HG03280 (cell line): ENCODE measurements at regions not wholly inside any gene's neighbourhood (a gene's known extent, or its start where the extent isn't known, plus 50 kb on each side); places are given as distances from the start of the nearest gene placed in this dataset.
"Not testable (repeated sequence)": the region's sequence is repeated elsewhere in the genome, so short reads cannot be mapped to it uniquely, and the experiment has no call there.

Source experiments
- ATAC-seq: cut with Tn5 transposase; IDR thresholded peaks from one replicate; pipeline ENCODE4 v1.9.1; 2021; ENCODE audit warnings: mild to moderate bottlenecking, moderate library complexity; ENCODE audit not compliant: unreplicated experiment

GRCh38 chr14:53378142-53378541, 225.0 kb upstream of the DDHD1 start:
- ATAC-seq = no peak

DNA sequence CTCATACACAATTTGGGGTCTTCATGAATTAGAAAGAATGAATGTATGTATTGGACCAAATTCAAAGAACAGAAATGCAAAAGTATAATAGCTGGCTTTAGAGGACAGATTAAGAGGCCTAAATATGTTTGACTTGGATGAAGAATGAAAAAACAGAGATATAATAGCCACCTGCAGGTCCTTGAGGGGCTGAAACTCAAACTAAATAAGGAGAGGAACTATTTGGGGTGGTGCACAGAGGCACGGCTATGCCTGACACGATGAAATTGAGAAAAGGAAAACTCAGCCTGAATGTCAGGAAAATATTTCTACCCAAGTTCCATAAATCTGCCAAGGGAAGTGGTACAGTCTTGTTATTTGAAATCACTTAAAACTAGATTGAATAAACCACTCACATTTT, 222.9 kb upstream of the DDHD1 start:
- ATAC-seq = no peak

GRCh38 chr14:53375599-53375998, 222.5 kb upstream of the DDHD1 start:
- no peak for ATAC-seq

GRCh38 chr14:53368711-53369201, 215.6 kb upstream of the DDHD1 start:
- no peak for ATAC-seq

DNA sequence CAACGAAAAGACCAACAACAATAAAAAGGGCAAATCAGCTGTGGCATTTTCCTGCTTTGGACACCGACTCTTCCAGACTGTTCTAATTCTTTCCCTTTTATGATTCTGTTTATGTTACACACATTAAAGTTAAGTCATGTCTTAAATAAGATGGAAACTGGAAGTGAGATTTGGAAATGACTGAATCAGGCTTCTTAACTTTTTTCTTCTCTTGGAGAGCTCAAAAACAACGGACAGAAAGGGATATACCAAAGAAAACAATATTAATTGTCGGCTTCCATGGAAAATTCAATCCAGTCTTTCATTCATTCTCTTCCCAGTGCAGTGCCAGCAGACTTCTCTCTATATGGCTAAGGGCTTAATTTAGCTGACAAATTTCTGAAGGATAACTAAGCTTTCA, 214.9 kb upstream of the DDHD1 start:
- no peak for ATAC-seq

- ATAC-seq = no peak
Measured at GRCh38 chr14:53367644-53368026, 214.5 kb upstream of the DDHD1 start.

DNA sequence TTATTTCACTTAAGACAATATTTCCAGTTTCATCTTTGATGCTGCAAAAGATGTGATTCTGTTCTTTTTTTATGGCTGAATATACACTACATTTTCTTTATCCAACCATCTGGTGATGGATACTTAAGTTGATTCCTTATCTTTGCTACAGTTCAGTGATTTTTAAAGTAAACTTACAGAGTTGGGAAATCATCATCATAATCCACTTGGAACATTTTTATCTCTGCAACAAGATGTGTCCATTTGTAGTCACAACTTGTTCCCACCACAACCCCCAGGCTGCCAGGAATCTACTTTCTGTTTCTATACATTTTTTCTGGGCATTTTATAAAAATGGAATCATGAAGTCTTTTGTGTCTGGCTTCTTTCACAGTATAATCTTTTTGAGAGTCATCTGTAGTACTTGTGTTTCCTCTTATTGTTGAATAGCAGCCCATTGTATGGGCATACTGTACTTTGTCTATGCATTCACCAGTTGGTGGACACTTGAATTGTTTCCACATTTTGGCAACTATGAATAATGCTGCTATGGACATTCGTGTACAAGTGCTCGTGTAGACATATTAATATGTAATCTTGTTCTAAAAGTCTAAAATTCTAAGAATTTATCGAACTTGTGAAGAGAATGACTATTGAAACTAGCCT, 212.5 kb upstream of the DDHD1 start:
- ATAC-seq = no peak

- not testable (repeated sequence) for ATAC-seq
Measured at GRCh38 chr14:53362916-53363315, 209.8 kb upstream of the DDHD1 start.

- no peak for ATAC-seq
Measured at GRCh38 chr14:53360829-53361228, 207.7 kb upstream of the DDHD1 start.

DNA sequence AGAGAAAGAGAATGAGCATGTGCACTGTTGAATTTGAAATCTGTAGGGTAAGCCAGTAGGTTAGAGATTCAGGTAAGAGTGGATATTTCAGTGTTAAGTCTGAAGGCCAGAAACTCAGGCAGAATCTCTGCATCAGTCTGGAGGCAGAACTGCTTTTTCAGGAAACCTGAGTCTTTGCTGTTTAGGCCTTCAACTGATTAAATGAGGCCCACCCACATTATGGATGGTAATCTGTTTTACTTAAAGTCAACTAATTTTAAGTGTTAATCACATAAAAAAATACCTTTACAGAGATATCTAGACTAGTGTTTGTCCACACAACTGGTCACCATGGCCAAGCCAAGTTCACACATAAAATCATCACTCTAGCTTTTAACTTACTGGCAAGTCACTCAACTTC, 205.0 kb upstream of the DDHD1 start:
- ATAC-seq = no peak

DNA sequence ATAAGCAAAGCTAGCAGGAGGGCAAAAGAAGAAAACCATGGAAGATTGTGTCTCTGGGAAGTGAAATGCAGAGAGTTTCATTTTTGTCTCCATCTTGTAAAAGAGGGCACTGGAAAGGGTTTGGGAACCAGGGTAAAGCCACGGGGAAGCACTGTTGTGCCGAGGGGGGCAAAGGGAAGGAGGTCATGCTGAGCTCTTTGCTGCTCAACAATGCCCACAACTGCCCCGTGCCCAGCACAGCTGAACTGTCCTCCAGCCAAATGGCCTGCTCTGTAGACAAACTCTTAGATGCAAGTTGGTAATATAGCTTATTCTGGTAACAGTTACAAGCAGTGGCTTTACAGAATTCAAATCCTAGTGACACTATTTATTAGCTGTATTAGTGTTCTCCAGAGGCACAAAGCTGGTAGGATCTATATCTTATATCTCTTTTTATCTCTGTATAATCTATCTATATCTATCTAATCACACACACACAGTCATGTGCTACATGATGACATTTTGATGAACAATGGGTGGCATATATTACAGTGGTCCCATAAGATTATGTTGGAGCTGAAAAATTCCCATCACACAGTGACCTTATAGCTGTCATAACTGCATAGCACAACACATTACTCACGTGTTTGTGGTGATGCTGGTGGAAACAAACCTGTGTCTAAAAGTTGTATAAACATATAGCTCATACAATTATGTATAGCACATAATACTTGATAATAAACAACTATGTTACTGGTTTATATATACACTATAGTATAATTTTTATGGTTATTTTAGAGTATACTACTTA, 203.4 kb upstream of the DDHD1 start:
- no peak for ATAC-seq

GRCh38 chr14:53355581-53356112, 202.5 kb upstream of the DDHD1 start:
- no peak for ATAC-seq

GRCh38 chr14:53354336-53354735, 201.2 kb upstream of the DDHD1 start:
- ATAC-seq = no peak

GRCh38 chr14:53350866-53351265, 197.7 kb upstream of the DDHD1 start:
- ATAC-seq = no peak

- ATAC-seq = no peak
Measured at GRCh38 chr14:53350429-53350828, 197.3 kb upstream of the DDHD1 start.

DNA sequence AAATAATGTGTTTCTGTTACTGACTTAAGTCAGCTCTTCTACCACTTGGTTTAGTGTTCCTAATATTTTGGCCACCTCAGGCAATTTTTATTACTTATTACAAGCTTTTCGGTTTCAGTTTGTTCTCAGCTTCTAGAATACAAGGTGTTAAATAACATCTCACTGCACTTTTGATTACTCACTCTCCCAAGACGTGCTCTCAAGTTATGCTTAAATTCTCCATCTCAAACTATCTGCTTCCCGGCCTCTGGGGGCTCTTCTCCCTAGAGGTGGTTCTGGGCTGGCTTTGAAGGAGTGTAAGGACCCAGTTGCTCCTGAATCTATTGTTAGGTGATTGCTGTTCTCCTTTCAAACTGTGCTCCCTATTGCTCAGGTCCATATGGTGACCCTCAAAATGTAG, 193.9 kb upstream of the DDHD1 start:
- ATAC-seq = no peak

DNA sequence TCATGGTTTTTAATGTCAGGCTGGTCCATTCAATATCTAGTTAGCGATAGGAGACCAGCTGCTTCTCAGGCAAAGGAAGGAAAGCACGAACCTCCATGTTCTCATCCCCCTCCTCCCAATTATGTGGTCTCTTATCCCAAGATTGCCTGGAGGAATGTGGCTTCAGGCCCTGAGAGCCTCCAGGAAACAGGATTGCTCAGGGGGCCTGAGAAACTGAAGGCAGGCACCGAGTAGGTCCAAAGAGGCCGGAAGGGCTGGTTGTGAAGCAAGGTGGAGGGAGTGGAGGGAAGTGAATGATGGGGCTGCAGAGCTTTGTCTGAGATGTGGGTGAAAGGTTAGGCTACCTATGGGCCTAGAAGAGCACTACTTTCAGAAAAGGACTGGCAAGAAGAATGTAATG, 188.2 kb upstream of the DDHD1 start:
- ATAC-seq = no peak

DNA sequence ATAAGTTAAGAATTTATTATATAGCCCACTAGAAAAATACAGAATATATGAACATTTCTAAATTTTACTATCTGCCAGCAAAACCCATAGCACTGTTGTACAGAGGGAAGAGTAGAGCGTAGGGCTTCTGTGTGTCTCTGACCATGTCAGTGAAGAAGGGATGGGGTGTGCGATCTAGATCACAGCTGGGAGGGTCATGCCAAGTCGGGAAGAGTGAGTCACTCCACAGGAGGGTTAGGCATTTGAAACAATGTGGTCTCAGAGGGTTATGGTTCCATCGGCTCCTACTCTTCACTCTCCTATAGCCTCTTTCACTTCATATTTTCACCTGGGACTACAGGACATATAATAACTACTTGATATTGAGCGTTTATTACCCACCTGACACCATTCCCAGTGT, 185.1 kb upstream of the DDHD1 start:
- ATAC-seq = no peak

DNA sequence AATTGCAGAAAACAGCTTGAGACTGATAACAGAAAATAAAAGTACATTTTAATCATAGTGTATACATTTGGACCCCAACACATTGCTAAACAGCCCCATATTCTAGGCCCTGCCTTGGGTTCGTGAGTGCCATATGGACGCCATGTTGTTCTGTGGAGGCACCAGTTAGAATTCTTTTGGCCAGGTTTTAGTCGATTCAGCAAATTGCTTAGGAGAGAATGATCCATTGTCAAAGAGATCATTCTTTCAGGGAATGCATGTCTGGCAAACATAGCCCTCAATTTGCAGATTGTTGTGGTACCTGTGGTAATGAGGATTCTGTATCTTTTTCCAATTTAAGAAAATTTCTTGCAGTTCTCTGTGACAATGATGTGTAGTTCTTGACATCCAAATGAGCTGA, 183.6 kb upstream of the DDHD1 start:
- no peak for ATAC-seq

- ATAC-seq = no peak
Measured at GRCh38 chr14:53333809-53334208, 180.7 kb upstream of the DDHD1 start.

- no peak for ATAC-seq
Measured at GRCh38 chr14:53331921-53332320, 178.8 kb upstream of the DDHD1 start.

DNA sequence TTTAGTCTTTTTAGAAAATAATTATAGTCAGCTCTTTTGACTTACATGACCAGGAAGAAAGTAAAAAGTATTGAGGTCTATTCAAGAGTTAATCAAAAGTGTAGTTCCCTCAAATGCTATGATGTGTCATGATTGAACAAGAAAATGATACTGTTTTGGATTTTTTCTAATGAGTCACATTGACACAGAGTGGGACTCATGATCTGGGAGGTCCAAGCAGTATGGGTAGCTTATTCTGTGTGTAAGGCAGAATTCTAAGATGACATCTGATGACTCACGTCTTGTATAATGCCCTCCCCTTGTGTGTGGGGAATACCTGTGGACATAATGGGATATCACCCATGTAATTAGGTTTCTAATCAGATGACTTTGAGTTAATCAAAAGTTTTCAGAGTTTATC, 178.1 kb upstream of the DDHD1 start:
- ATAC-seq = no peak
